SU-DHL-6 (cell line): ENCODE measurements at regions not wholly inside any gene's neighbourhood (a gene's known extent, or its start where the extent isn't known, plus 50 kb on each side); places are given as distances from the start of the nearest gene placed in this dataset.

ENCODE experiments used
- H2AFZ ChIP-seq: fragments of 200-600 bp; sonication (generic); 2 replicates; pipeline ENCODE4 v1.6.1; 2014; ENCODE audit warnings: low read depth, mild to moderate bottlenecking, moderate library complexity, mixed read lengths, antibody characterized with exemption, low read length; ENCODE audit not compliant: severe bottlenecking
- H3F3A ChIP-seq: fragments of 200-600 bp; shearing (Covaris generic); 2 replicates; pipeline ENCODE4 v1.6.0; 2016; ENCODE audit warnings: antibody characterized with exemption, mild to moderate bottlenecking; ENCODE audit not compliant: insufficient read depth
- H3K27ac ChIP-seq: fragments of 200-600 bp; sonication (generic); 2 replicates; pipeline ENCODE4 v1.5.1; 2016; ENCODE audit warnings: low read depth, mild to moderate bottlenecking, low read length, moderate library complexity, mixed read lengths
- H3K27me3 ChIP-seq: fragments of 200-600 bp; sonication (generic), shearing (Covaris generic); 2 replicates; pipeline ENCODE4 v1.6.0; 2014; ENCODE audit warnings: mild to moderate bottlenecking, low read length
- H3K36me3 ChIP-seq: fragments of 200-600 bp; sonication (generic); 2 replicates; pipeline ENCODE4 v1.6.1; 2014; ENCODE audit warnings: mild to moderate bottlenecking, low read length, mixed read lengths
- H3K4me2 ChIP-seq: fragments of 300-600, 200-600 bp; shearing (Covaris generic), sonication (generic); 2 replicates; pipeline ENCODE4 v1.6.0; 2014; ENCODE audit warnings: low read length, low read depth, mild to moderate bottlenecking; ENCODE audit not compliant: poor library complexity, severe bottlenecking
- H3K4me3 ChIP-seq: fragments of 200-600 bp; sonication (generic); 2 replicates; pipeline ENCODE4 v1.5.1; 2014; ENCODE audit warnings: antibody characterized with exemption, low read length, mild to moderate bottlenecking, mixed read lengths; ENCODE audit not compliant: insufficient read depth, poor library complexity, severe bottlenecking
- H3K79me2 ChIP-seq: fragments of 200-600 bp; sonication (generic); 2 replicates; pipeline ENCODE4 v1.6.1; 2014; ENCODE audit warnings: mild to moderate bottlenecking, low read length, moderate library complexity; ENCODE audit not compliant: insufficient read depth
- H3K9ac ChIP-seq: fragments of 200-600 bp; sonication (generic); 2 replicates; pipeline ENCODE4 v1.7.0; 2014; ENCODE audit warnings: mild to moderate bottlenecking, low read length
- H3K9me2 ChIP-seq: fragments of 200-600 bp; sonication (generic); replicated peaks from 2 replicates; pipeline ENCODE4 v1.6.1; 2014; ENCODE audit warnings: low read length; ENCODE audit not compliant: insufficient read depth
- H3K9me3 ChIP-seq: fragments of 200-600 bp; sonication (generic); 2 replicates; pipeline ENCODE4 v1.6.1; 2014; ENCODE audit warnings: low read length, mixed read lengths; ENCODE audit not compliant: insufficient read depth
- H4K20me1 ChIP-seq: fragments of 200-600 bp; sonication (generic); 2 replicates; pipeline ENCODE4 v1.6.1; 2014; ENCODE audit warnings: low read depth, mild to moderate bottlenecking, antibody characterized with exemption, low read length, moderate library complexity, mixed read lengths
- CTCF ChIP-seq: fragments of 200-600 bp; sonication (generic); IDR thresholded peaks from one replicate; pipeline ENCODE4 v1.5.1; 2017; ENCODE audit warnings: antibody characterized with exemption, mild to moderate bottlenecking, low read length, moderate library complexity; ENCODE audit not compliant: insufficient read depth, poor library complexity, severe bottlenecking
- EZH2phosphoT487 ChIP-seq: fragments of 200-600 bp; sonication (generic), shearing (Covaris generic); conservative IDR thresholded peaks from 2 replicates; pipeline ENCODE4 v1.6.1; 2018; ENCODE audit warnings: mild to moderate bottlenecking, antibody characterized with exemption, low read length, moderate library complexity, mixed read lengths

- no peaks in the 10 kb centered on the region for H3K9me2 ChIP-seq
- no peaks in the 10 kb centered on the region for H4K20me1 ChIP-seq
- H3K4me3 ChIP-seq = no peak overlapping the region
- H2AFZ ChIP-seq = no peak overlapping the region
- H3K9ac ChIP-seq = no peak overlapping the region
- H3F3A ChIP-seq = no peaks in the 10 kb centered on the region
- TF ChIP-seq EZH2phosphoT487 = no peak
- TF ChIP-seq CTCF = no peak
- H3K4me2 ChIP-seq = no peak overlapping the region
- no peaks in the 10 kb centered on the region for H3K79me2 ChIP-seq
- H3K27me3 ChIP-seq = no peaks in the 10 kb centered on the region
- no peaks in the 10 kb centered on the region for H3K9me3 ChIP-seq
- H3K36me3 ChIP-seq = no peaks in the 10 kb centered on the region
- no peak overlapping the region for H3K27ac ChIP-seq
Measured at GRCh38 chr5:4374866-4375265, 765.3 kb upstream of the ADAMTS16 start.

- H3K4me2 ChIP-seq = no peak overlapping the region
Measured at GRCh38 chr5:4375640-4376039, 764.5 kb upstream of the ADAMTS16 start.

GRCh38 chr5:4383102-4383501 is 757.0 kb upstream of the ADAMTS16 start:
- TF ChIP-seq EZH2phosphoT487 (no peak), CTCF (no peak)
- H3K4me2 ChIP-seq = no peak overlapping the region

More at GRCh38 chr5:4375640-4376039, 764.5 kb upstream of the ADAMTS16 start:
- TF ChIP-seq EZH2phosphoT487 = no peak
- TF ChIP-seq CTCF = no peak
- H3K4me3 ChIP-seq = no peak overlapping the region
- no peak overlapping the region for H2AFZ ChIP-seq
- no peak overlapping the region for H3K27ac ChIP-seq
- no peak overlapping the region for H3K9ac ChIP-seq
- H3K79me2 ChIP-seq = no peaks in the 10 kb centered on the region
- H4K20me1 ChIP-seq = no peaks in the 10 kb centered on the region
- H3K9me2 ChIP-seq = no peaks in the 10 kb centered on the region
- H3K9me3 ChIP-seq = no peaks in the 10 kb centered on the region
- H3K36me3 ChIP-seq = no peaks in the 10 kb centered on the region
- no peaks in the 10 kb centered on the region for H3K27me3 ChIP-seq
- H3F3A ChIP-seq = no peaks in the 10 kb centered on the region

More at GRCh38 chr5:4383102-4383501, 757.0 kb upstream of the ADAMTS16 start:
- no peaks in the 10 kb centered on the region for H3K9me3 ChIP-seq
- H3K9ac ChIP-seq = no peak overlapping the region
- H2AFZ ChIP-seq = no peak overlapping the region
- no peaks in the 10 kb centered on the region for H3K79me2 ChIP-seq
- no peaks in the 10 kb centered on the region for H3K27me3 ChIP-seq
- H3F3A ChIP-seq = no peaks in the 10 kb centered on the region
- H3K27ac ChIP-seq = no peak overlapping the region
- no peak overlapping the region for H3K4me3 ChIP-seq
- H3K9me2 ChIP-seq = no peaks in the 10 kb centered on the region
- no peaks in the 10 kb centered on the region for H4K20me1 ChIP-seq
- no peaks in the 10 kb centered on the region for H3K36me3 ChIP-seq
